ENCODE measurements at regions not wholly inside any gene's neighbourhood (a gene's known extent, or its start where the extent isn't known, plus 50 kb on each side); places are given as distances from the start of the nearest gene placed in this dataset.

- DNase-seq (ENCODE audit: low read depth in 2 of 3, low spot score in 1 of 3) = no peak
Measured at GRCh38 chr4:42328978-42329377, 68.3 kb upstream of the SHISA3 start.

- no peak for DNase-seq (ENCODE audit: low read depth in 2 of 3, low spot score in 1 of 3)
Measured at GRCh38 chr4:42329421-42329820, 67.9 kb upstream of the SHISA3 start.

- DNase-seq (ENCODE audit: low read depth in 2 of 3, low spot score in 1 of 3) = no peak
Measured at GRCh38 chr4:42330002-42330592, 67.2 kb upstream of the SHISA3 start.

GRCh38 chr4:42331040-42331439, 66.2 kb upstream of the SHISA3 start:
- DNase-seq (ENCODE audit: low read depth in 2 of 3, low spot score in 1 of 3) = no peak

GRCh38 chr4:42331914-42332368, 65.3 kb upstream of the SHISA3 start:
- no peak for DNase-seq (ENCODE audit: low read depth in 2 of 3, low spot score in 1 of 3)

GRCh38 chr4:42339935-42340406, 57.3 kb upstream of the SHISA3 start:
- DNase-seq (ENCODE audit: low read depth in 2 of 3, low spot score in 1 of 3) = no peak

GRCh38 chr4:42341518-42342026, 55.7 kb upstream of the SHISA3 start:
- no peak for DNase-seq (ENCODE audit: low read depth in 2 of 3, low spot score in 1 of 3)

- DNase-seq (ENCODE audit: low read depth in 2 of 3, low spot score in 1 of 3) = no peak
Measured at GRCh38 chr4:42342459-42342858, 54.8 kb upstream of the SHISA3 start.

- DNase-seq (ENCODE audit: low read depth in 2 of 3, low spot score in 1 of 3) = no peak
Measured at GRCh38 chr4:42344309-42344708, 53.0 kb upstream of the SHISA3 start.

GRCh38 chr4:42344749-42345148, 52.5 kb upstream of the SHISA3 start:
- DNase-seq (ENCODE audit: low read depth in 2 of 3, low spot score in 1 of 3) = no peak

- no peak for DNase-seq (ENCODE audit: low read depth in 2 of 3, low spot score in 1 of 3)
Measured at GRCh38 chr4:42345962-42346544, 51.2 kb upstream of the SHISA3 start.

GRCh38 chr4:42347076-42347475, 50.2 kb upstream of the SHISA3 start:
- no peak for DNase-seq (ENCODE audit: low read depth in 2 of 3, low spot score in 1 of 3)
